ENCODE measurements at regions not wholly inside any gene's neighbourhood (a gene's known extent, or its start where the extent isn't known, plus 50 kb on each side); places are given as distances from the start of the nearest gene placed in this dataset.
"Not testable (repeated sequence)": the region's sequence is repeated elsewhere in the genome, so short reads cannot be mapped to it uniquely, and the experiment has no call there.

GRCh38 chr15:50857763-50858162 lies 50.7 kb upstream of the AP4E1 start:
- CTCF ChIA-PET = interaction anchor here (0.6 to 0.7 kb wide), 2 partner anchors 16 to 38 kb away, joined by 3 to 5 read pairs; no protein-coding TSS in a partner anchor
- H3K27ac Mint-ChIP-seq (ENCODE audit: unreplicated experiment) = no peak overlapping the region
- H3K9me3 Mint-ChIP-seq (ENCODE audit: low read depth, unreplicated experiment) = no peaks in the 10 kb centered on the region

DNA sequence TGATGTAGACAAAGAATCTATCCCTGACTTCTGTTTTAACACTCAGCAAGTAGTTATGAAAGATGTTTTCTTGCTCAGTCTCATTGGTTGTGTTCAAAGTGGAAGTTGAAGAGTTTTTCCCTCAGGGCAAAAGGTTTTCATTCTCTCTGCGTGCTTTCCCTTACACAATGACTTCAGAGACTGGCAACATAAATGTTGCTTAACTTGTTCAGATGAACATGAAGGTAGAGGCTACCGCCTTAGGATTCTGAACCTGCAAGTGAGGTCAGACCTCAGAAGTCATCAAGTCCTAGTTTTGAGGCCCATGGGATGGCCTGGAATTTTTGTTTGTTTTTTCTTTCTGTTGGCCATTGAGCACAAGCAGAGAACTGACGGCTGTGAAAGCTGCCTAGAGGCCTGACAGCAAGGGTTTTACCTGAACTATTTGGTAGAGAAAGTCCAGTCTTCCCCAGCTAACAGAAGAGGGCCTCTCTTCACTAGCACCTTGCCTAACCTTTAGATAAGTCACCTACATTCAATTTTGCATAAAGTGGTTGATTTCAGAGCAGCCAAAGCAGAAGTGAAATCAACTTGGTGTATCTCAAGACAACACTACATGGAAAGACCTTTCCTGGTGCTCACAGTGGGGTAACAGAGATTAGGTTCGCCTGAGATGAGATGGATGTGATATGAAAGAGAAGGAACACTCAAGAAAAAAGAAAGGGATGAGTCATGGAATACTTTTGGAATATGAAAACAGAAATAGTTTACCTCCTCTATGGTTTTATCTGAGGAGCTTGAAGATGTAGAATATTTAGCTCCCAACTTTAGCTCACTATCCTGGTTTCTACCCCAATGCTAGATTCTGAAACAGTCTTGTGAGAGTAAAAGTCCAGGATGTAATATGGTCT lies 53.6 kb upstream of the AP4E1 start:
- TF ChIP-seq, protein P1, sequence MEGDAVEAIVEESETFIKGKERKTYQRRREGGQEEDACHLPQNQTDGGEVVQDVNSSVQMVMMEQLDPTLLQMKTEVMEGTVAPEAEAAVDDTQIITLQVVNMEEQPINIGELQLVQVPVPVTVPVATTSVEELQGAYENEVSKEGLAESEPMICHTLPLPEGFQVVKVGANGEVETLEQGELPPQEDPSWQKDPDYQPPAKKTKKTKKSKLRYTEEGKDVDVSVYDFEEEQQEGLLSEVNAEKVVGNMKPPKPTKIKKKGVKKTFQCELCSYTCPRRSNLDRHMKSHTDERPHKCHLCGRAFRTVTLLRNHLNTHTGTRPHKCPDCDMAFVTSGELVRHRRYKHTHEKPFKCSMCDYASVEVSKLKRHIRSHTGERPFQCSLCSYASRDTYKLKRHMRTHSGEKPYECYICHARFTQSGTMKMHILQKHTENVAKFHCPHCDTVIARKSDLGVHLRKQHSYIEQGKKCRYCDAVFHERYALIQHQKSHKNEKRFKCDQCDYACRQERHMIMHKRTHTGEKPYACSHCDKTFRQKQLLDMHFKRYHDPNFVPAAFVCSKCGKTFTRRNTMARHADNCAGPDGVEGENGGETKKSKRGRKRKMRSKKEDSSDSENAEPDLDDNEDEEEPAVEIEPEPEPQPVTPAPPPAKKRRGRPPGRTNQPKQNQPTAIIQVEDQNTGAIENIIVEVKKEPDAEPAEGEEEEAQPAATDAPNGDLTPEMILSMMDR (IDR thresholded peaks at IDR 0.05; ENCODE audit: unreplicated experiment) = no peak
- H3K9me3 Mint-ChIP-seq (ENCODE audit: low read depth, unreplicated experiment) = no peaks in the 10 kb centered on the region
- BruUV-seq (replicated peaks) = no TSS peak
- H3K36me3 Mint-ChIP-seq (ENCODE audit: insufficient read depth, unreplicated experiment) = no peaks in the 10 kb centered on the region
- CTCF ChIA-PET = interaction anchor here (0.8 kb wide), 1 partner anchor 10 kb away, joined by 3 read pairs; no protein-coding TSS in a partner anchor
- no peaks in the 10 kb centered on the region for H3K27me3 Mint-ChIP-seq (ENCODE audit: unreplicated experiment)
- intact Hi-C loops (cut with micrococcal nuclease; ENCODE audit: unreplicated experiment) = loop anchor here (5.0 kb wide), 1 partner anchor 378 kb away; no protein-coding TSS in a partner anchor
- no peaks in the 10 kb centered on the region for H3K4me1 Mint-ChIP-seq (ENCODE audit: low read depth, unreplicated experiment)
- no peak overlapping the region for H3K27ac Mint-ChIP-seq (ENCODE audit: unreplicated experiment)
- H3K4me3 Mint-ChIP-seq (ENCODE audit: low read depth, unreplicated experiment) = no peak overlapping the region
- DNase-seq = no peak

More at GRCh38 chr15:50857763-50858162, 50.7 kb upstream of the AP4E1 start:
- H3K4me1 Mint-ChIP-seq (ENCODE audit: low read depth, unreplicated experiment) = no peaks in the 10 kb centered on the region
- intact Hi-C loops (cut with micrococcal nuclease; ENCODE audit: unreplicated experiment) = loop anchor here (5.0 kb wide), 1 partner anchor 380 kb away; no protein-coding TSS in a partner anchor
- peaks cover 18% of the 10 kb centered on the region for H3K27me3 Mint-ChIP-seq (ENCODE audit: unreplicated experiment)
- no TSS peak for BruUV-seq (replicated peaks)
- no peak for DNase-seq
- TF ChIP-seq, protein P1 (IDR thresholded peaks at IDR 0.05; ENCODE audit: unreplicated experiment) = no peak
- no peaks in the 10 kb centered on the region for H3K36me3 Mint-ChIP-seq (ENCODE audit: insufficient read depth, unreplicated experiment)
- H3K4me3 Mint-ChIP-seq (ENCODE audit: low read depth, unreplicated experiment) = no peak overlapping the region

DNA sequence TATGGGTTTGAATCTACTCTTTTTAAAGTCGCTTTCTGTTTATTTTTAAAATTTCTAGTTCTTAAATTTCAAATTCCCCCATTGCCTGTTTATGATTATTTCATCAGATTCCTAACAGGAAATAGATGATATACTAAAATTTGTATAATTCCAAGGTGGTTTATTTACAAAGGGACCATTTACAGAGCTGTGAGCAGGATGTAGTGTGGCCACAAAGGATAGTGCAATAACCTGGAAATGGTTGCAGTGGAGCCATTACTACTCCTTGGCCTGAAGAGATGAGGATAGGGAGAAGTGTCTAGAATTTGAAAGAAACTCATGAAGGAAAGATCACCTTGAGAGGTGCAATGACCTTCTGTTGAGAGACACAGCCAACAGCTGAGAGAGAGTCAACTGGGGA lies 58.5 kb upstream of the AP4E1 start:
- no peak overlapping the region for H3K27ac Mint-ChIP-seq (ENCODE audit: unreplicated experiment)

GRCh38 chr15:50848349-50848748 lies 60.1 kb upstream of the AP4E1 start:
- TF ChIP-seq, protein P1 (IDR thresholded peaks at IDR 0.05; ENCODE audit: unreplicated experiment) = no peak
- no TSS peak for BruUV-seq (replicated peaks)
- no peak for DNase-seq
- H3K36me3 Mint-ChIP-seq (ENCODE audit: insufficient read depth, unreplicated experiment) = no peaks in the 10 kb centered on the region
- no peaks in the 10 kb centered on the region for H3K27me3 Mint-ChIP-seq (ENCODE audit: unreplicated experiment)
- intact Hi-C loops (cut with micrococcal nuclease; ENCODE audit: unreplicated experiment) = no loop called here
- CTCF ChIA-PET = no interaction called here
- H3K27ac Mint-ChIP-seq (ENCODE audit: unreplicated experiment) = no peak overlapping the region
- H3K9me3 Mint-ChIP-seq (ENCODE audit: low read depth, unreplicated experiment) = peaks cover 3% of the 10 kb centered on the region
- H3K4me1 Mint-ChIP-seq (ENCODE audit: low read depth, unreplicated experiment) = no peaks in the 10 kb centered on the region
- H3K4me3 Mint-ChIP-seq (ENCODE audit: low read depth, unreplicated experiment) = no peak overlapping the region

More for the DNA sequence above, 58.5 kb upstream of the AP4E1 start:
- CTCF ChIA-PET = no interaction called here
- Mint-ChIP-seq H3K4me1 (ENCODE audit: low read depth, unreplicated experiment) (no peaks in the 10 kb centered on the region), H3K27me3 (ENCODE audit: unreplicated experiment) (no peaks in the 10 kb centered on the region), H3K4me3 (ENCODE audit: low read depth, unreplicated experiment) (no peak overlapping the region), H3K9me3 (ENCODE audit: low read depth, unreplicated experiment) (no peaks in the 10 kb centered on the region), H3K36me3 (ENCODE audit: insufficient read depth, unreplicated experiment) (no peaks in the 10 kb centered on the region)
- BruUV-seq (replicated peaks) = no TSS peak
- DNase-seq = no peak
- TF ChIP-seq, protein P1 (IDR thresholded peaks at IDR 0.05; ENCODE audit: unreplicated experiment) = no peak
- intact Hi-C loops (cut with micrococcal nuclease; ENCODE audit: unreplicated experiment) = no loop called here

- H3K27ac Mint-ChIP-seq (ENCODE audit: unreplicated experiment); CTCF ChIA-PET; BruUV-seq (replicated peaks); intact Hi-C loops (cut with micrococcal nuclease; ENCODE audit: unreplicated experiment); H3K36me3 Mint-ChIP-seq (ENCODE audit: insufficient read depth, unreplicated experiment); H3K4me3 Mint-ChIP-seq (ENCODE audit: low read depth, unreplicated experiment); H3K4me1 Mint-ChIP-seq (ENCODE audit: low read depth, unreplicated experiment); DNase-seq; H3K9me3 Mint-ChIP-seq (ENCODE audit: low read depth, unreplicated experiment): not testable (repeated sequence)
- peaks cover 11% of the 10 kb centered on the region for H3K27me3 Mint-ChIP-seq (ENCODE audit: unreplicated experiment)
Measured at GRCh38 chr15:50845181-50845580, 63.3 kb upstream of the AP4E1 start.

Measured in Calu3 (cell line).